ENCODE measurements at regions not wholly inside any gene's neighbourhood (a gene's known extent, or its start where the extent isn't known, plus 50 kb on each side); places are given as distances from the start of the nearest gene placed in this dataset.

DNA sequence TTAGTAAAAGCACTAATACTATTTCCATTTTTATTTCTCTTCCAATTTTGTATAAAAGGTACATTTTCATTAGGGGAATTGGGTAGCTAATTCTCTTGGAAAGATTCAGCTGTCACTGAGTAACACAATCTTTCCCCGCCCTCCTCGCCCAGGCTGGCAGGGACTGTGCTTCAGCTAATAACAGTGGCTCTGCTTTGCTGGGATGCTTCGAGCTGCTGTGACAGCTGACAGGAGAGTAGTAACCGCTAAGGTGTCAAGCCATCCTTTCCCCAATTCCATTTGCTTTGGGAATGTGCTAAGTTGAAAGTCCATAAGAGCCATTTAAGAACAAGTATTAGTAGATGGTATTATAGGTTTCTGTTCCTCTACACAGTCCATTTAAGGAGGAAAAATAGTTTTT is 106.7 kb upstream of the NRIP1 start:
- Histone ChIP-seq H3K9me3 (no peaks in the 10 kb centered on the region), H3K4me3 (no peak overlapping the region), H3K27ac (no peak overlapping the region), H3K4me1 (no peaks in the 10 kb centered on the region), H3K36me3 (no peaks in the 10 kb centered on the region), H3K27me3 (no peaks in the 10 kb centered on the region)
- WGBS, 2 donors (ENCODE audit: low coverage in 1 of 2): 61 to 81% methylated on average over 2 to 4 of the region's 4 CpGs
- TF ChIP-seq POLR2AphosphoS5 (IDR thresholded peaks at IDR 0.05) (no peak), CTCF (IDR thresholded peaks at IDR 0.05) (no peak), EP300 (IDR thresholded peaks at IDR 0.05) (no peak), POLR2A (IDR thresholded peaks at IDR 0.05) (no peak)
- ATAC-seq: no peak

- no peak overlapping the region for H3K27ac ChIP-seq
- no peaks in the 10 kb centered on the region for H3K4me1 ChIP-seq
- no peaks in the 10 kb centered on the region for H3K36me3 ChIP-seq
- H3K9me3 ChIP-seq: no peaks in the 10 kb centered on the region
- no peak overlapping the region for H3K4me3 ChIP-seq
- 51 to 61% methylated on average over 3 of the region's 3 CpGs for WGBS, 2 donors (ENCODE audit: low coverage in 1 of 2)
- ATAC-seq: no peak
- no peaks in the 10 kb centered on the region for H3K27me3 ChIP-seq
- TF ChIP-seq POLR2AphosphoS5 (IDR thresholded peaks at IDR 0.05): no peak
- TF ChIP-seq EP300 (IDR thresholded peaks at IDR 0.05): no peak
- no peak for TF ChIP-seq POLR2A (IDR thresholded peaks at IDR 0.05)
- no peak for TF ChIP-seq CTCF (IDR thresholded peaks at IDR 0.05)
These were observed 108.2 kb upstream of the NRIP1 start for GRCh38 chr21:15172963-15173362.

GRCh38 chr21:15174923-15175322 is 110.1 kb upstream of the NRIP1 start:
- Histone ChIP-seq H3K4me3 (no peak overlapping the region), H3K27me3 (no peaks in the 10 kb centered on the region), H3K27ac (no peak overlapping the region), H3K9me3 (no peaks in the 10 kb centered on the region), H3K4me1 (no peaks in the 10 kb centered on the region), H3K36me3 (no peaks in the 10 kb centered on the region)
- no peak for TF ChIP-seq CTCF (IDR thresholded peaks at IDR 0.05)
- TF ChIP-seq POLR2A (IDR thresholded peaks at IDR 0.05): no peak
- no peak for TF ChIP-seq EP300 (IDR thresholded peaks at IDR 0.05)
- no peak for TF ChIP-seq POLR2AphosphoS5 (IDR thresholded peaks at IDR 0.05)
- WGBS, 2 donors (ENCODE audit: low coverage in 1 of 2): 100% methylated on average over 3 of the region's 3 CpGs; no CpG with 5 or more reads in 1 of the 2 donors
- ATAC-seq: no peak

DNA sequence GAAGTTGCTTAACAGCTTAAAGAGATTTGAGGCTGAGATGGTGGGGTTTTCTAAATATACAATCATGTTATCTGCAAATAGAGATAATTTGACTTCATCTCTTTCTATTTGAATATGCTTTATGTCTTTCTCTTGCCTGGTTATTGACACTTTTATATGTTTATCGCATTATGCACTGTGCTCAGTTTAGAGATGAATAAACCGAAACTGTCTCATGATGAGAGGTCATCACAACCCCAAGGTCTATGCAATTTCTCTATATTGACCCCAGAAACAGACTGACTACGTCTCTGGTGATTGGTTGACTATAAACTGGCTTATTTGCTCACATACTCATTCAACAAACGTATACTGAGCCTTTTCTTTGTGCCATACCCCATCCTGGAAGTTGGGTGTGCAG is 117.9 kb upstream of the NRIP1 start:
- no peak for TF ChIP-seq POLR2A (IDR thresholded peaks at IDR 0.05)
- Histone ChIP-seq H3K4me1 (no peaks in the 10 kb centered on the region), H3K27ac (no peak overlapping the region), H3K9me3 (no peaks in the 10 kb centered on the region), H3K27me3 (no peaks in the 10 kb centered on the region), H3K4me3 (no peak overlapping the region), H3K36me3 (no peaks in the 10 kb centered on the region)
- 69 to 89% methylated on average over 3 to 4 of the region's 4 CpGs for WGBS, 2 donors (ENCODE audit: low coverage in 1 of 2)
- no peak for ATAC-seq

GRCh38 chr21:15183813-15184257 is 119.0 kb upstream of the NRIP1 start:
- Histone ChIP-seq H3K27me3 (no peaks in the 10 kb centered on the region), H3K9me3 (no peaks in the 10 kb centered on the region), H3K36me3 (no peaks in the 10 kb centered on the region), H3K27ac (no peak overlapping the region), H3K4me3 (no peak overlapping the region), H3K4me1 (no peaks in the 10 kb centered on the region)
- TF ChIP-seq POLR2A (IDR thresholded peaks at IDR 0.05) (no peak), CTCF (IDR thresholded peaks at IDR 0.05) (no peak), POLR2AphosphoS5 (IDR thresholded peaks at IDR 0.05) (no peak), EP300 (IDR thresholded peaks at IDR 0.05) (no peak)
- 55 to 69% methylated on average over 5 of the region's 5 CpGs for WGBS, 2 donors (ENCODE audit: low coverage in 1 of 2)
- ATAC-seq: no peak
